Panc1 (cell line): ENCODE measurements at regions not wholly inside any gene's neighbourhood (a gene's known extent, or its start where the extent isn't known, plus 50 kb on each side); places are given as distances from the start of the nearest gene placed in this dataset.

Experiments used
- ATAC-seq: fragments of 200-7000 bp; cut with Tn5 transposase; 2 replicates; pipeline ENCODE4 v1.9.1; 2020; ENCODE audit warnings: mild to moderate bottlenecking, moderate library complexity
- BruUV-seq: library from RNA; stranded (reverse); fragments of 400-500 nt; replicated peaks from 2 replicates; lab custom pipeline; 2021; lab: Mats Ljungman, UMichigan
- CTCF ChIA-PET: fragments of 300-600 bp; sonication (Branson Sonifier 250); formaldehyde crosslinking; loops from one replicate; lab custom pipeline; 2022; ENCODE audit warnings: antibody characterized with exemption; lab: Charles Lee
- POLR2A ChIA-PET: fragments of 300-600 bp; sonication (Branson Sonifier 250); formaldehyde crosslinking; loops from one replicate; lab custom pipeline; 2022; ENCODE audit warnings: antibody characterized with exemption; lab: Charles Lee
- DNase-seq: peaks from one replicate; pipeline ENCODE4 v3.0.0-alpha.2; 2010; ENCODE audit warnings: low read depth, low spot score
- H3K27ac ChIP-seq: 2 replicates; pipeline ENCODE4 v1.5.1; 2011; ENCODE audit warnings: mild to moderate bottlenecking, low read length, inconsistent platforms
- H3K27me3 ChIP-seq: fragments of 200-500 bp; sonication (Bioruptor generic); 2 replicates; pipeline ENCODE4 v1.6.0; 2014; ENCODE audit warnings: low read length, inconsistent platforms; ENCODE audit not compliant: control insufficient read depth, insufficient read depth
- H3K36me3 ChIP-seq: fragments of 200-500 bp; sonication (Bioruptor generic); 2 replicates; pipeline ENCODE4 v1.5.1; 2014; ENCODE audit warnings: inconsistent platforms, mild to moderate bottlenecking, low read length, moderate library complexity; ENCODE audit not compliant: control insufficient read depth, insufficient read depth
- H3K4me1 ChIP-seq: 2 replicates; pipeline ENCODE4 v1.5.1; 2011; ENCODE audit warnings: inconsistent platforms, mild to moderate bottlenecking, low read length, moderate library complexity; ENCODE audit not compliant: control insufficient read depth, insufficient read depth
- H3K4me3 ChIP-seq, 2 experiments: 2 replicates each; pipeline ENCODE4 v1.5.1; 2011 to 2012; ENCODE audit warnings: low read depth in 2 of 2, low read length in 2 of 2, mild to moderate bottlenecking in 2 of 2, inconsistent platforms in 1 of 2, moderate library complexity in 1 of 2
- H3K9me3 ChIP-seq: fragments of 200-500 bp; sonication (Bioruptor generic); 2 replicates; pipeline ENCODE4 v1.5.1; 2014; ENCODE audit warnings: low read depth, mild to moderate bottlenecking, inconsistent platforms, low read length, moderate library complexity; ENCODE audit not compliant: control insufficient read depth, insufficient read depth
- CTCF ChIP-seq: fragments of 450-650 bp; IDR thresholded peaks from 2 replicates; pipeline ENCODE4 v1.5.1; 2017; ENCODE audit warnings: mild to moderate bottlenecking
- POLR2AphosphoS5 ChIP-seq: IDR thresholded peaks from 2 replicates; pipeline ENCODE4 v1.6.1; 2012; ENCODE audit warnings: mild to moderate bottlenecking, low read depth, low read length, moderate library complexity
- REST ChIP-seq, 2 experiments: IDR thresholded peaks; 2 replicates each; pipeline ENCODE4 v1.6.1; 2011 to 2012; ENCODE audit warnings: low read depth in 2 of 2, control low read depth in 1 of 2, low read length in 1 of 2, mild to moderate bottlenecking in 1 of 2, moderate library complexity in 1 of 2; ENCODE audit not compliant: insufficient read depth in 1 of 2
- SIN3A ChIP-seq: IDR thresholded peaks from 2 replicates; pipeline ENCODE4 v1.6.1; 2012; ENCODE audit warnings: low read depth, mild to moderate bottlenecking, low read length, moderate library complexity, borderline replicate concordance; ENCODE audit not compliant: insufficient read depth
- TCF7L2 ChIP-seq: IDR thresholded peaks from 2 replicates; pipeline ENCODE4 v1.6.1; 2011; ENCODE audit warnings: mild to moderate bottlenecking, low read depth, low read length, inconsistent platforms
- in situ Hi-C: cut with HindIII; loops from 2 replicates; pipeline ENCODE4 v1.10.0; 2016; ENCODE audit warnings: low sequenced_read_pairs, low pct_unique_long_range_greater_than_20kb
- intact Hi-C: fragments of 100-400 bp; cut with micrococcal nuclease; formaldehyde crosslinking; loops from one replicate; pipeline ENCODE4 v1.10.0; 2022; ENCODE audit not compliant: unreplicated experiment

- POLR2A ChIA-PET, result no interaction called here
Measured at GRCh38 chr2:120922571-120923332, 187.1 kb downstream of the GLI2 start.

GRCh38 chr2:120923426-120923825 lies 187.8 kb downstream of the GLI2 start:
- Histone ChIP-seq H3K27ac (no peak overlapping the region), H3K9me3 (no peaks in the 10 kb centered on the region), H3K4me1 (no peaks in the 10 kb centered on the region), H3K27me3 (no peaks in the 10 kb centered on the region), H3K4me3 (no peak overlapping the region), H3K36me3 (no peaks in the 10 kb centered on the region)
- TF ChIP-seq TCF7L2 (no peak), SIN3A (no peak), REST (IDR thresholded peaks at IDR 0.05; ENCODE audit: insufficient read depth in 1 of 2, low read depth in 2 of 2, low read length in 1 of 2) (no peak), CTCF (no peak), POLR2AphosphoS5 (no peak)
- no TSS peak for BruUV-seq
- no peak for ATAC-seq
- intact Hi-C loops (no loop called here), in situ Hi-C loops (no loop called here)
- ChIA-PET POLR2A (no interaction called here), CTCF (no interaction called here)
- DNase-seq, result no peak

More at GRCh38 chr2:120922571-120923332, 187.1 kb downstream of the GLI2 start:
- Histone ChIP-seq H3K4me1 (no peaks in the 10 kb centered on the region), H3K36me3 (no peaks in the 10 kb centered on the region), H3K4me3 (no peak overlapping the region), H3K27me3 (no peaks in the 10 kb centered on the region), H3K27ac (no peak overlapping the region), H3K9me3 (no peaks in the 10 kb centered on the region)
- intact Hi-C loops, result no loop called here
- ATAC-seq (no peak), DNase-seq (no peak)
- CTCF ChIA-PET, result interaction anchor here (0.5 kb wide), 1 partner anchor 187 kb away, joined by 11 read pairs; no protein-coding TSS in a partner anchor
- TF ChIP-seq TCF7L2 (no peak), CTCF (no peak), REST (IDR thresholded peaks at IDR 0.05; ENCODE audit: insufficient read depth in 1 of 2, low read depth in 2 of 2, low read length in 1 of 2) (no peak), SIN3A (no peak), POLR2AphosphoS5 (no peak)
- in situ Hi-C loops, result no loop called here
- no TSS peak for BruUV-seq
